ENCODE measurements at regions not wholly inside any gene's neighbourhood (a gene's known extent, or its start where the extent isn't known, plus 50 kb on each side); places are given as distances from the start of the nearest gene placed in this dataset.

- TF ChIP-seq CTCF (IDR thresholded peaks at IDR 0.05) (no peak), POLR2A (IDR thresholded peaks at IDR 0.05; ENCODE audit: low read depth) (no peak)
Observed at GRCh38 chr5:157942595-157942994, 83.7 kb upstream of the CLINT1 start.

All from esophagus muscularis mucosa (tissue), 3 donors.